GM12878 (cell line): ENCODE measurements at regions not wholly inside any gene's neighbourhood (a gene's known extent, or its start where the extent isn't known, plus 50 kb on each side); places are given as distances from the start of the nearest gene placed in this dataset.

ENCODE experiments used
- ATAC-seq: fragments of 200-7000 bp; cut with Tn5 transposase; 3 replicates; pipeline ENCODE4 v1.9.1; 2020; ENCODE audit warnings: mild to moderate bottlenecking, moderate library complexity
- BruUV-seq: library from RNA; stranded (reverse); fragments of 400-500 nt; replicated peaks from 2 replicates; lab custom pipeline; 2021; lab: Mats Ljungman, UMichigan
- CTCF ChIA-PET: fragments of 300-600 bp; sonication (Branson Sonifier 250); formaldehyde crosslinking; extraction: SDS; loops from one replicate; lab custom pipeline; 2021; ENCODE audit warnings: inconsistent platforms; lab: Yijun Ruan, JAX
- POLR2A ChIA-PET: fragments of 350-600 bp; formaldehyde crosslinking; extraction: SDS; loops from one replicate; lab custom pipeline; 2021; ENCODE audit warnings: inconsistent platforms; lab: Charles Lee
- RAD21 ChIA-PET: fragments of 300-600 bp; sonication (Branson Sonifier 250); formaldehyde crosslinking; loops from one replicate; lab custom pipeline; 2023; ENCODE audit warnings: antibody characterized with exemption; ENCODE audit not compliant: unreplicated experiment; lab: Charles Lee
- SMC1A ChIA-PET: fragments of 300-600 bp; sonication (Branson Sonifier 250); formaldehyde crosslinking; loops from one replicate; lab custom pipeline; 2023; ENCODE audit not compliant: unreplicated experiment, uncharacterized antibody; lab: Charles Lee
- DNase-seq: peaks from one replicate; pipeline ENCODE4 v3.0.0-alpha.2; 2011; ENCODE audit warnings: low read depth, low spot score
- FAIRE-seq: peaks from 3 replicates; lab custom pipeline; 2011; peaks lifted over from hg19 to GRCh38; lab: Jason Lieb, UNC
- H2AFZ ChIP-seq: 2 replicates; pipeline ENCODE4 v1.6.0; 2011; ENCODE audit warnings: low read depth, low read length, control low read depth; ENCODE audit not compliant: control insufficient read depth
- H3K27ac ChIP-seq: 2 replicates; pipeline ENCODE4 v1.5.1; 2011; ENCODE audit warnings: control low read depth; ENCODE audit not compliant: control insufficient read depth, insufficient read depth
- H3K27me3 ChIP-seq, 2 experiments: replicated peaks in 1 of 2; 2 replicates each; pipeline versions ENCODE4 v1.6.0 to v1.6.1; 2011; ENCODE audit warnings: low read length in 1 of 2; ENCODE audit not compliant: control insufficient read depth in 2 of 2, insufficient read depth in 2 of 2
- H3K36me3 ChIP-seq, 2 experiments: 2 replicates each; pipeline ENCODE4 v1.5.1; 2011; ENCODE audit warnings: low read length in 1 of 2; ENCODE audit not compliant: control insufficient read depth in 2 of 2, insufficient read depth in 2 of 2
- H3K4me1 ChIP-seq: 2 replicates; pipeline ENCODE4 v1.6.1; 2011; ENCODE audit warnings: mild to moderate bottlenecking, low read length, moderate library complexity, mixed read lengths; ENCODE audit not compliant: control insufficient read depth, insufficient read depth
- H3K4me2 ChIP-seq: 2 replicates; pipeline ENCODE4 v1.6.0; 2011; ENCODE audit warnings: control low read depth; ENCODE audit not compliant: control insufficient read depth, insufficient read depth
- H3K4me3 ChIP-seq: fragments of 200-600 bp; sonication (generic); 2 replicates; pipeline ENCODE4 v1.5.1; 2016
- H3K79me2 ChIP-seq: 2 replicates; pipeline ENCODE4 v1.6.0; 2011; ENCODE audit warnings: low read length; ENCODE audit not compliant: control insufficient read depth, insufficient read depth
- H3K9ac ChIP-seq: 2 replicates; pipeline ENCODE4 v1.8.0; 2011; ENCODE audit warnings: low read length, control low read depth, mixed read lengths; ENCODE audit not compliant: control insufficient read depth, insufficient read depth
- H3K9me3 ChIP-seq: replicated peaks from 3 replicates; pipeline ENCODE4 v1.5.1; 2011; ENCODE audit warnings: mild to moderate bottlenecking, low read length; ENCODE audit not compliant: control insufficient read depth, insufficient read depth
- H4K20me1 ChIP-seq: 2 replicates; pipeline ENCODE4 v1.6.0; 2011; ENCODE audit not compliant: control insufficient read depth, insufficient read depth
- CHD4 ChIP-seq: fragments of 200-600 bp; sonication (generic); IDR thresholded peaks from 2 replicates; pipeline ENCODE4 v1.6.1; 2016; ENCODE audit warnings: mild to moderate bottlenecking
- E2F4 ChIP-seq: IDR thresholded peaks from 2 replicates; pipeline ENCODE4 v1.6.1; 2012; ENCODE audit warnings: low read depth, low read length, improper control_type of control experiment
- FOXM1 ChIP-seq: IDR thresholded peaks from 2 replicates; pipeline ENCODE4 v1.6.1; 2012; ENCODE audit warnings: low read depth, mild to moderate bottlenecking, inconsistent platforms, low read length, moderate library complexity
- HDAC2 ChIP-seq: fragments of 200-600 bp; sonication (generic); IDR thresholded peaks from 2 replicates; pipeline ENCODE4 v1.6.1; 2017
- JUND ChIP-seq: IDR thresholded peaks from 2 replicates; pipeline ENCODE4 v1.6.1; 2012; ENCODE audit warnings: low read depth, mild to moderate bottlenecking, low read length, improper control_type of control experiment, moderate library complexity
- MYB ChIP-seq: fragments of 150-350 bp; IDR thresholded peaks from 2 replicates; pipeline ENCODE4 v1.6.1; 2014; ENCODE audit warnings: mild to moderate bottlenecking, low read depth, low read length, borderline replicate concordance
- STAT1 ChIP-seq: fragments of 450-650 bp; conservative IDR thresholded peaks from 2 replicates; pipeline ENCODE4 v1.6.1; 2014; ENCODE audit warnings: antibody characterized with exemption, mild to moderate bottlenecking
- TCF12 ChIP-seq: IDR thresholded peaks from 2 replicates; pipeline ENCODE4 v1.6.1; 2011; ENCODE audit warnings: low read depth, mild to moderate bottlenecking, low read length
- ZNF217 ChIP-seq: fragments of 450-650 bp; IDR thresholded peaks from 2 replicates; pipeline ENCODE4 v1.6.1; 2017; ENCODE audit warnings: antibody characterized with exemption, mild to moderate bottlenecking
- WGBS: methylation state at CpG from one replicate; pipeline ENCODE4 v1.1.6; 2016; ENCODE audit warnings: low lambda C conversion rate; ENCODE audit not compliant: insufficient replicate concordance, insufficient coverage; ENCODE audit errors: missing lambda C conversion rate; 5-methylcytosine and 5-hydroxymethylcytosine counted together
- in situ Hi-C: fragments of 300-500 bp; cut with MboI; formaldehyde crosslinking; loops from 9 replicates; pipeline ENCODE4 v1.14.3; 2018; ENCODE audit warnings: mixed read lengths
- intact Hi-C: fragments of 100-400 bp; cut with micrococcal nuclease; formaldehyde crosslinking; loops from one replicate; pipeline ENCODE4 v1.14.2; 2022; ENCODE audit not compliant: unreplicated experiment

GRCh38 chr17:34727601-34728000 is 148.2 kb downstream of the TMEM132E start:
- H3K9me3 ChIP-seq, result no peaks in the 10 kb centered on the region
- no peaks in the 10 kb centered on the region for H3K79me2 ChIP-seq
- H3K27me3 ChIP-seq, result peaks cover 0 to 2% of the 10 kb centered on the region in 2 experiments; a peak in 2 of 4 replicates
- BruUV-seq, result no TSS peak
- H3K4me1 ChIP-seq, result no peaks in the 10 kb centered on the region
- no peak overlapping the region for H3K4me3 ChIP-seq
- ChIA-PET SMC1A (no interaction called here), POLR2A (no interaction called here), CTCF (no interaction called here), RAD21 (no interaction called here)
- H3K4me2 ChIP-seq, result no peak overlapping the region
- no peak overlapping the region for H3K27ac ChIP-seq
- H3K9ac ChIP-seq, result no peak overlapping the region
- intact Hi-C loops, result no loop called here
- FAIRE-seq (no peak), ATAC-seq (no peak), DNase-seq (no peak)
- in situ Hi-C loops, result no loop called here
- no peaks in the 10 kb centered on the region for H3K36me3 ChIP-seq
- H4K20me1 ChIP-seq, result no peaks in the 10 kb centered on the region
- WGBS, result 3% methylated on average over 6 of the region's 6 CpGs
- no peak overlapping the region for H2AFZ ChIP-seq
- TF ChIP-seq CHD4 (no peak), MYB (no peak), HDAC2 (no peak), ZNF217 (no peak)

- Histone ChIP-seq H3K4me2 (no peak overlapping the region), H4K20me1 (no peaks in the 10 kb centered on the region), H2AFZ (no peak overlapping the region), H3K79me2 (no peaks in the 10 kb centered on the region), H3K27me3 (peaks cover 0 to 2% of the 10 kb centered on the region in 2 experiments; a peak in 2 of 4 replicates), H3K27ac (no peak overlapping the region), H3K9me3 (no peaks in the 10 kb centered on the region), H3K9ac (no peak overlapping the region), H3K36me3 (no peaks in the 10 kb centered on the region), H3K4me1 (no peaks in the 10 kb centered on the region), H3K4me3 (no peak overlapping the region)
- TF ChIP-seq JUND, result no peak
- TF ChIP-seq FOXM1, result no peak
- no peak for TF ChIP-seq ZNF217
- TF ChIP-seq STAT1, result no peak
- TF ChIP-seq E2F4, result no peak
- TF ChIP-seq TCF12, result no peak
- intact Hi-C loops, result no loop called here
- FAIRE-seq, result no peak
- 43% methylated on average over 6 of the region's 6 CpGs for WGBS
- ATAC-seq, result no peak
- CTCF ChIA-PET, result interaction anchor here (0.7 kb wide), 1 partner anchor 1598 kb away, joined by 3 read pairs; no protein-coding TSS in a partner anchor
- BruUV-seq, result no TSS peak
- in situ Hi-C loops, result no loop called here
- DNase-seq, result no peak
- RAD21 ChIA-PET, result no interaction called here
- POLR2A ChIA-PET, result interaction anchor here (0.7 kb wide), 1 partner anchor 200 kb away, joined by 3 read pairs; no protein-coding TSS in a partner anchor
- SMC1A ChIA-PET, result no interaction called here
Observed at GRCh38 chr17:34726536-34727384, 147.4 kb downstream of the TMEM132E start.
